ENCODE measurements at regions not wholly inside any gene's neighbourhood (a gene's known extent, or its start where the extent isn't known, plus 50 kb on each side); places are given as distances from the start of the nearest gene placed in this dataset.
A peak's percentile ranks its signal among the peaks of the same experiment; 100 is the strongest.

- peak; percentile 11 to 52 (median 41) for ATAC-seq
- 73% methylated on average over 8 of the region's 8 CpGs for WGBS (ENCODE audit: insufficient coverage, low coverage, low lambda C conversion rate, missing lambda C conversion rate)
Measured at GRCh38 chr3:72205297-72205826, 420.4 kb upstream of the PROK2 start.

GRCh38 chr3:72204452-72204851 is 419.5 kb upstream of the PROK2 start:
- intact Hi-C loops (cut with DNase I) = no loop called here
- peaks cover 0 to 2% (median 0%) of the 10 kb centered on the region in 4 donors for H3K9me3 ChIP-seq
- no peak for TF ChIP-seq POLR2A (IDR thresholded peaks at IDR 0.05)
- no peak for TF ChIP-seq CTCF (IDR thresholded peaks at IDR 0.05)
- 100% methylated on average over 1 of the region's 7 CpGs for WGBS (ENCODE audit: insufficient coverage, low coverage, low lambda C conversion rate, missing lambda C conversion rate)
- no peak overlapping the region for H3K4me3 ChIP-seq
- H3K27ac ChIP-seq = no peak overlapping the region
- DNase-seq (no peak), ATAC-seq (no peak)
- no peaks in the 10 kb centered on the region for H3K36me3 ChIP-seq
- H3K4me1 ChIP-seq = peaks cover 0 to 7% (median 0%) of the 10 kb centered on the region in 4 donors
- no peaks in the 10 kb centered on the region for H3K27me3 ChIP-seq

More at GRCh38 chr3:72205297-72205826, 420.4 kb upstream of the PROK2 start:
- TF ChIP-seq CTCF (IDR thresholded peaks at IDR 0.05) = no peak
- no peak for TF ChIP-seq POLR2A (IDR thresholded peaks at IDR 0.05)
- Histone ChIP-seq H3K9me3 (no peaks in the 10 kb centered on the region), H3K27me3 (no peaks in the 10 kb centered on the region), H3K27ac (no peak overlapping the region), H3K4me1 (no peaks in the 10 kb centered on the region), H3K36me3 (no peaks in the 10 kb centered on the region), H3K4me3 (no peak overlapping the region)
- intact Hi-C loops (cut with DNase I) = no loop called here
- no peak for DNase-seq

- WGBS (ENCODE audit: insufficient coverage, low coverage, low lambda C conversion rate, missing lambda C conversion rate) = 93% methylated on average over 3 of the region's 8 CpGs
- Histone ChIP-seq H3K4me1 (peaks cover 0 to 7% (median 0%) of the 10 kb centered on the region in 4 donors), H3K9me3 (peaks cover 0 to 2% (median 0%) of the 10 kb centered on the region in 4 donors), H3K4me3 (no peak overlapping the region), H3K27ac (no peak overlapping the region), H3K27me3 (no peaks in the 10 kb centered on the region), H3K36me3 (no peaks in the 10 kb centered on the region)
- no peak for TF ChIP-seq POLR2A (IDR thresholded peaks at IDR 0.05)
- TF ChIP-seq CTCF (IDR thresholded peaks at IDR 0.05) = no peak
- intact Hi-C loops (cut with DNase I) = no loop called here
- no peak for ATAC-seq
- DNase-seq = no peak
Measured at GRCh38 chr3:72203613-72204349, 418.8 kb upstream of the PROK2 start.

GRCh38 chr3:72203105-72203504 is 418.2 kb upstream of the PROK2 start:
- WGBS (ENCODE audit: insufficient coverage, low coverage, low lambda C conversion rate, missing lambda C conversion rate) = 87% methylated on average over 4 of the region's 4 CpGs
- intact Hi-C loops (cut with DNase I) = no loop called here
- H3K27ac ChIP-seq = no peak overlapping the region
- no peaks in the 10 kb centered on the region for H3K36me3 ChIP-seq
- TF ChIP-seq POLR2A (IDR thresholded peaks at IDR 0.05) (no peak), CTCF (IDR thresholded peaks at IDR 0.05) (no peak)
- peaks cover 0 to 2% (median 0%) of the 10 kb centered on the region in 4 donors for H3K9me3 ChIP-seq
- no peaks in the 10 kb centered on the region for H3K27me3 ChIP-seq
- H3K4me3 ChIP-seq = no peak overlapping the region
- peaks cover 0 to 7% (median 0%) of the 10 kb centered on the region in 4 donors for H3K4me1 ChIP-seq
- DNase-seq (no peak), ATAC-seq (no peak)

All from right lobe of liver (tissue), 6 donors.